Neural cell (in vitro differentiated cells): ENCODE measurements at regions not wholly inside any gene's neighbourhood (a gene's known extent, or its start where the extent isn't known, plus 50 kb on each side); places are given as distances from the start of the nearest gene placed in this dataset.

Experiments used
- CTCF ChIP-seq: fragments of 450-650 bp; IDR thresholded peaks from 2 replicates; pipeline ENCODE4 v1.5.1; 2014; ENCODE audit warnings: antibody characterized with exemption, mild to moderate bottlenecking, moderate library complexity; ENCODE audit not compliant: poor library complexity, severe bottlenecking
- EP300 ChIP-seq: fragments of 450-650 bp; conservative IDR thresholded peaks from 2 replicates; pipeline ENCODE4 v1.6.1; 2014; ENCODE audit warnings: antibody characterized with exemption, mild to moderate bottlenecking, moderate library complexity; ENCODE audit not compliant: poor library complexity, severe bottlenecking
- EZH2 ChIP-seq: fragments of 200-600, 300-800 bp; shearing (Covaris generic), sonication (generic); IDR thresholded peaks from 2 replicates; pipeline ENCODE4 v1.6.1; 2014; ENCODE audit warnings: antibody characterized with exemption, low read length, borderline replicate concordance, mild to moderate bottlenecking; ENCODE audit not compliant: insufficient read depth, poor library complexity, severe bottlenecking
- POLR2AphosphoS5 ChIP-seq: IDR thresholded peaks from 2 replicates; pipeline ENCODE4 v1.6.1; 2012
- TAF1 ChIP-seq: IDR thresholded peaks from 2 replicates; pipeline ENCODE4 v1.6.1; 2012; ENCODE audit warnings: low read depth

- no peak for TF ChIP-seq POLR2AphosphoS5
- no peak for TF ChIP-seq EZH2
- TF ChIP-seq TAF1, result no peak
- TF ChIP-seq CTCF, result no peak
- TF ChIP-seq EP300, result no peak
Measured at GRCh38 chr2:120464448-120464931, 118.6 kb downstream of the INHBB start.
